Thoracic aorta (tissue), 2 donors: ENCODE measurements at regions not wholly inside any gene's neighbourhood (a gene's known extent, or its start where the extent isn't known, plus 50 kb on each side); places are given as distances from the start of the nearest gene placed in this dataset.
"Not testable (repeated sequence)": the region's sequence is repeated elsewhere in the genome, so short reads cannot be mapped to it uniquely, and the experiment has no call there.

Source experiments
- ATAC-seq: fragments of 150-250 bp; one replicate; pipeline ENCODE4 v1.8.0; 2017; ENCODE audit warnings: low read depth; ENCODE audit not compliant: insufficient number of reproducible peaks, low FRiP score
- DNase-seq: peaks from one replicate; pipeline ENCODE4 v3.0.0-alpha.2; 2020; ENCODE audit warnings: low spot score
- H3K27ac ChIP-seq, 2 donors: fragments of 200-600 bp; sonication (generic); 1 replicate in 1 of 2; 2 replicates in 1 of 2; pipeline ENCODE4 v1.5.1; 2016; ENCODE audit warnings: mild to moderate bottlenecking in 2 of 2, moderate library complexity in 2 of 2
- H3K27me3 ChIP-seq: fragments of 200-600 bp; sonication (generic); replicated peaks from 2 replicates; pipeline ENCODE4 v1.6.0; 2016; ENCODE audit warnings: mild to moderate bottlenecking; ENCODE audit not compliant: insufficient read depth
- H3K36me3 ChIP-seq: fragments of 200-600 bp; sonication (generic); one replicate; pipeline ENCODE4 v1.5.1; 2016
- H3K4me1 ChIP-seq, 2 donors: fragments of 200-600 bp; sonication (generic); 1 replicate in 1 of 2; 2 replicates in 1 of 2; pipeline versions ENCODE4 v1.5.1 to v1.6.0; 2016; ENCODE audit warnings: low read depth in 2 of 2, mild to moderate bottlenecking in 1 of 2; ENCODE audit not compliant: control insufficient read depth in 1 of 2
- H3K4me3 ChIP-seq: fragments of 200-600 bp; sonication (generic); 2 replicates; pipeline ENCODE4 v1.5.1; 2016; ENCODE audit warnings: mild to moderate bottlenecking
- H3K9me3 ChIP-seq: fragments of 200-600 bp; sonication (generic); 2 replicates; pipeline ENCODE4 v1.5.1; 2016
- CTCF ChIP-seq: fragments of 200-600 bp; sonication (generic); IDR thresholded peaks from one replicate; pipeline ENCODE4 v1.5.1; 2019; ENCODE audit warnings: antibody characterized with exemption

- no peak for TF ChIP-seq CTCF
- H3K9me3 ChIP-seq: no peaks in the 10 kb centered on the region
- no peak overlapping the region for H3K27ac ChIP-seq
- no peaks in the 10 kb centered on the region for H3K36me3 ChIP-seq
- ATAC-seq (no peak), DNase-seq (no peak)
- H3K4me3 ChIP-seq: no peak overlapping the region
- no peaks in the 10 kb centered on the region for H3K27me3 ChIP-seq
- H3K4me1 ChIP-seq: no peaks in the 10 kb centered on the region
These were observed 374.2 kb upstream of the F9 start for GRCh38 chrX:139156356-139156755.

GRCh38 chrX:139146625-139147024 lies 383.9 kb upstream of the F9 start:
- DNase-seq, H3K27ac ChIP-seq, H3K4me1 ChIP-seq, ATAC-seq, H3K4me3 ChIP-seq, H3K27me3 ChIP-seq, H3K9me3 ChIP-seq, H3K36me3 ChIP-seq: not testable (repeated sequence)

GRCh38 chrX:139141370-139141769 lies 389.2 kb upstream of the F9 start:
- no peak for TF ChIP-seq CTCF
- DNase-seq: no peak
- H3K27me3 ChIP-seq: no peaks in the 10 kb centered on the region
- no peaks in the 10 kb centered on the region for H3K36me3 ChIP-seq
- no peak overlapping the region for H3K27ac ChIP-seq
- no peak for ATAC-seq
- no peak overlapping the region for H3K4me3 ChIP-seq
- no peaks in the 10 kb centered on the region for H3K4me1 ChIP-seq
- H3K9me3 ChIP-seq: no peaks in the 10 kb centered on the region

GRCh38 chrX:139134316-139134715 lies 396.2 kb upstream of the F9 start:
- Histone ChIP-seq H3K27ac (no peak overlapping the region), H3K4me1 (no peaks in the 10 kb centered on the region), H3K27me3 (no peaks in the 10 kb centered on the region), H3K4me3 (no peak overlapping the region), H3K36me3 (no peaks in the 10 kb centered on the region), H3K9me3 (no peaks in the 10 kb centered on the region)
- DNase-seq: no peak
- ATAC-seq: no peak
- no peak for TF ChIP-seq CTCF

- no peaks in the 10 kb centered on the region for H3K4me1 ChIP-seq
- no peaks in the 10 kb centered on the region for H3K36me3 ChIP-seq
- H3K27ac ChIP-seq: no peak overlapping the region
- H3K27me3 ChIP-seq: no peaks in the 10 kb centered on the region
- no peak for TF ChIP-seq CTCF
- H3K9me3 ChIP-seq: no peaks in the 10 kb centered on the region
- DNase-seq: no peak
- no peak for ATAC-seq
- no peak overlapping the region for H3K4me3 ChIP-seq
These were observed 404.0 kb upstream of the F9 start for GRCh38 chrX:139126493-139126892.

- H3K4me3 ChIP-seq: no peak overlapping the region
- no peaks in the 10 kb centered on the region for H3K27me3 ChIP-seq
- ATAC-seq (no peak), DNase-seq (no peak)
- H3K27ac ChIP-seq: no peak overlapping the region
- H3K4me1 ChIP-seq: no peaks in the 10 kb centered on the region
- TF ChIP-seq CTCF: no peak
- H3K36me3 ChIP-seq: no peaks in the 10 kb centered on the region
- H3K9me3 ChIP-seq: no peaks in the 10 kb centered on the region
These were observed 404.6 kb upstream of the F9 start for GRCh38 chrX:139125916-139126315.
